ENCODE measurements at regions not wholly inside any gene's neighbourhood (a gene's known extent, or its start where the extent isn't known, plus 50 kb on each side); places are given as distances from the start of the nearest gene placed in this dataset.

GRCh38 chr11:50412832-50413231, 380.2 kb downstream of the OR4C45 start:
- H3K9ac ChIP-seq (ENCODE audit: low read length): no peak overlapping the region
- no peak overlapping the region for H3K27ac ChIP-seq (ENCODE audit: low read length)
- no peaks in the 10 kb centered on the region for H3K36me3 ChIP-seq (ENCODE audit: control insufficient read depth, low read depth, low read length)
- H3K4me3 ChIP-seq (ENCODE audit: low read length): no peak overlapping the region
- H3K27me3 ChIP-seq (ENCODE audit: control insufficient read depth, insufficient read depth, low read length): no peaks in the 10 kb centered on the region
- H3K4me1 ChIP-seq (ENCODE audit: control insufficient read depth, low read depth, low read length): no peaks in the 10 kb centered on the region
- peaks cover 89% of the 10 kb centered on the region for H3K9me3 ChIP-seq (ENCODE audit: control insufficient read depth, low read depth, low read length)

- Histone ChIP-seq H3K27ac (ENCODE audit: low read length) (no peak overlapping the region), H3K27me3 (ENCODE audit: control insufficient read depth, insufficient read depth, low read length) (no peaks in the 10 kb centered on the region), H3K9me3 (ENCODE audit: control insufficient read depth, low read depth, low read length) (peaks cover 43% of the 10 kb centered on the region), H3K4me1 (ENCODE audit: control insufficient read depth, low read depth, low read length) (no peaks in the 10 kb centered on the region), H3K36me3 (ENCODE audit: control insufficient read depth, low read depth, low read length) (no peaks in the 10 kb centered on the region), H3K4me3 (ENCODE audit: low read length) (no peak overlapping the region), H3K9ac (ENCODE audit: low read length) (no peak overlapping the region)
Measured at GRCh38 chr11:50423208-50423607, 390.5 kb downstream of the OR4C45 start.

Measured in iPS-18a (cell line).